Neural cell (in vitro differentiated cells): ENCODE measurements at regions not wholly inside any gene's neighbourhood (a gene's known extent, or its start where the extent isn't known, plus 50 kb on each side); places are given as distances from the start of the nearest gene placed in this dataset.

ENCODE experiments used
- H2AFZ ChIP-seq: fragments of 200-600, 300-800 bp; sonication (generic), shearing (Covaris generic); 2 replicates; pipeline ENCODE4 v1.6.0; 2014; ENCODE audit warnings: low read depth, mild to moderate bottlenecking, antibody characterized with exemption, low read length, moderate library complexity
- H3F3A ChIP-seq: fragments of 200-600 bp; shearing (Covaris generic); 2 replicates; pipeline ENCODE4 v1.6.1; 2016; ENCODE audit warnings: mild to moderate bottlenecking, moderate library complexity, mixed read lengths, antibody characterized with exemption, low read length; ENCODE audit not compliant: insufficient read depth, poor library complexity, severe bottlenecking
- H3K27ac ChIP-seq: fragments of 200-600, 300-800 bp; sonication (generic), shearing (Covaris generic); 2 replicates; pipeline ENCODE4 v1.5.1; 2014; ENCODE audit warnings: mild to moderate bottlenecking, low read length, moderate library complexity
- H3K27me3 ChIP-seq: fragments of 300-800, 200-600 bp; sonication (generic), shearing (Covaris generic); 2 replicates; pipeline ENCODE4 v1.6.0; 2014; ENCODE audit warnings: mild to moderate bottlenecking, low read depth, low read length, moderate library complexity; ENCODE audit not compliant: insufficient read depth
- H3K36me3 ChIP-seq: fragments of 300-800, 200-600 bp; sonication (generic), shearing (Covaris generic); 2 replicates; pipeline ENCODE4 v1.5.1; 2014; ENCODE audit warnings: mild to moderate bottlenecking, antibody characterized with exemption, low read length, moderate library complexity; ENCODE audit not compliant: insufficient read depth
- H3K4me2 ChIP-seq: fragments of 300-800, 200-600 bp; sonication (generic), shearing (Covaris generic); 2 replicates; pipeline ENCODE4 v1.6.0; 2014; ENCODE audit warnings: mild to moderate bottlenecking, low read length
- H3K4me3 ChIP-seq: fragments of 300-800, 200-600 bp; sonication (generic), shearing (Covaris generic); 2 replicates; pipeline ENCODE4 v1.5.1; 2014; ENCODE audit warnings: mild to moderate bottlenecking, low read length, moderate library complexity
- H3K79me2 ChIP-seq: fragments of 200-600 bp; shearing (Covaris generic); replicated peaks from 2 replicates; pipeline ENCODE4 v1.6.0; 2014; ENCODE audit warnings: mild to moderate bottlenecking, low read length, moderate library complexity; ENCODE audit not compliant: insufficient read depth
- H3K9ac ChIP-seq: fragments of 300-800, 200-600 bp; sonication (generic), shearing (Covaris generic); 2 replicates; pipeline ENCODE4 v1.6.1; 2016; ENCODE audit warnings: mild to moderate bottlenecking, low read length, mixed read lengths
- H3K9me2 ChIP-seq: fragments of 200-600 bp; shearing (Covaris generic); 2 replicates; pipeline ENCODE4 v1.6.1; 2016; ENCODE audit warnings: mild to moderate bottlenecking, low read length, mixed read lengths; ENCODE audit not compliant: insufficient read depth
- H3K9me3 ChIP-seq: fragments of 200-600, 300-800 bp; sonication (generic), shearing (Covaris generic); 2 replicates; pipeline ENCODE4 v1.6.1; 2016; ENCODE audit warnings: mild to moderate bottlenecking, mixed run types, low read length, moderate library complexity, mixed read lengths
- H4K20me1 ChIP-seq: fragments of 200-600 bp; shearing (Covaris generic); 2 replicates; pipeline ENCODE4 v1.6.1; 2016; ENCODE audit warnings: mild to moderate bottlenecking, mixed run types; ENCODE audit not compliant: insufficient read depth
- EP300 ChIP-seq: fragments of 450-650 bp; conservative IDR thresholded peaks from 2 replicates; pipeline ENCODE4 v1.6.1; 2014; ENCODE audit warnings: antibody characterized with exemption, mild to moderate bottlenecking, moderate library complexity; ENCODE audit not compliant: poor library complexity, severe bottlenecking
- EZH2 ChIP-seq: fragments of 200-600, 300-800 bp; shearing (Covaris generic), sonication (generic); IDR thresholded peaks from 2 replicates; pipeline ENCODE4 v1.6.1; 2014; ENCODE audit warnings: antibody characterized with exemption, low read length, borderline replicate concordance, mild to moderate bottlenecking; ENCODE audit not compliant: insufficient read depth, poor library complexity, severe bottlenecking
- MXI1 ChIP-seq: fragments of 450-650 bp; conservative IDR thresholded peaks from 2 replicates; pipeline ENCODE4 v1.6.1; 2014; ENCODE audit warnings: antibody characterized with exemption, mild to moderate bottlenecking; ENCODE audit not compliant: poor library complexity, severe bottlenecking
- POLR2AphosphoS5 ChIP-seq: IDR thresholded peaks from 2 replicates; pipeline ENCODE4 v1.6.1; 2012
- RAD21 ChIP-seq: fragments of 450-650 bp; conservative IDR thresholded peaks from 2 replicates; pipeline ENCODE4 v1.6.1; 2014; ENCODE audit warnings: antibody characterized with exemption, mild to moderate bottlenecking, moderate library complexity
- SMC3 ChIP-seq: fragments of 450-650 bp; conservative IDR thresholded peaks from 2 replicates; pipeline ENCODE4 v1.6.1; 2014; ENCODE audit warnings: antibody characterized with exemption, mild to moderate bottlenecking, moderate library complexity; ENCODE audit not compliant: poor library complexity
- TAF1 ChIP-seq: IDR thresholded peaks from 2 replicates; pipeline ENCODE4 v1.6.1; 2012; ENCODE audit warnings: low read depth
- TF ChIP-seq, protein P1 (sequence below): IDR thresholded peaks from 2 replicates; pipeline ENCODE4 v1.6.1; 2012; ENCODE audit warnings: borderline replicate concordance
- TF ChIP-seq, protein P2 (sequence below): fragments of 450-650 bp; IDR thresholded peaks from 2 replicates; pipeline ENCODE4 v1.5.1; 2014; ENCODE audit warnings: antibody characterized with exemption, mild to moderate bottlenecking, moderate library complexity; ENCODE audit not compliant: poor library complexity, severe bottlenecking

DNA sequence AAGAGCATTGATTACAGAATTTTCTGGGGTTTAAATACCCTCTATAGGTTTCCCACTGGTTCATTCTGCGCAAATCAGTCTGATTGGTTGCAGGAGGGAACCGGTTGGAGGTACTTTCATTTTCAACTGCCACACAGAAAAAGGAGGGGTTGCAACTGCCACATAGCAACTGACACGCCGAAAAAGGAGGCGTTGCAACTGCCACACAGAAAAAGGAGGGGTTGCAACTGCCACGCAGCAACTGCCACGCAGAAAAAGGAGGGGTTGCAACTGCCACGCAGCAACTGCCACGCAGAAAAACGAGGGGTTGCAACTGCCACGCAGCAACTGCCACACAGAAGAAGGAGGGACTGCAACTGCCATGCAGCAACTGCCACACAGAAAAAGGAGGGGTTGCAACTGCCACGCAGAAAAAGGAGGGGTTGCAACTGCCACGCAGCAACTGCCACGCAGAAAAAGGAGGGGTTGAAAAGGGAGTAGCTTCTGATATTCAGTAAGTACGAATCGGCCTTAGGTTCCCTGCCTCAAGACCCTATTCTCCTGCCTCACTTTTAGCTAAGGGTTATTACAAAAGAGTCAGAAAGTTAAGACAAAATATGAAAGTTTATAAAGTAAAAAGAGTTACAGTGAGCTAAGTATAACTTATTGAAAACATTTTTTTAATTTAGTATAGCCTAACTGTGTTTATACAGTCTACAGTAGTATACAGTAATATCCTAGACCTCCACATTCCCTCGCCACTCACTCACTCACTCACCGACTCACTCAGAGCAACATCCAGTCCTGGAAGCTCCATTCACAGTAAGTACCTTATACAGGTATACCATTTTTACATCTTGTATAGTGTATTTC, 431.8 kb downstream of the KCTD8 start:
- Histone ChIP-seq H3K4me2 (no peak overlapping the region), H3K9me3 (no peaks in the 10 kb centered on the region), H3K9ac (no peak overlapping the region), H3K27ac (no peak overlapping the region), H3K27me3 (no peaks in the 10 kb centered on the region), H3K36me3 (no peaks in the 10 kb centered on the region), H4K20me1 (no peaks in the 10 kb centered on the region), H3F3A (no peaks in the 10 kb centered on the region), H2AFZ (no peak overlapping the region), H3K4me3 (no peak overlapping the region), H3K9me2 (no peaks in the 10 kb centered on the region), H3K79me2 (no peaks in the 10 kb centered on the region)
- TF ChIP-seq POLR2AphosphoS5 (no peak), EZH2 (no peak), RAD21 (no peak), EP300 (no peak), SMC3 (no peak), MXI1 (no peak), TAF1 (no peak)
- TF ChIP-seq, protein P1, sequence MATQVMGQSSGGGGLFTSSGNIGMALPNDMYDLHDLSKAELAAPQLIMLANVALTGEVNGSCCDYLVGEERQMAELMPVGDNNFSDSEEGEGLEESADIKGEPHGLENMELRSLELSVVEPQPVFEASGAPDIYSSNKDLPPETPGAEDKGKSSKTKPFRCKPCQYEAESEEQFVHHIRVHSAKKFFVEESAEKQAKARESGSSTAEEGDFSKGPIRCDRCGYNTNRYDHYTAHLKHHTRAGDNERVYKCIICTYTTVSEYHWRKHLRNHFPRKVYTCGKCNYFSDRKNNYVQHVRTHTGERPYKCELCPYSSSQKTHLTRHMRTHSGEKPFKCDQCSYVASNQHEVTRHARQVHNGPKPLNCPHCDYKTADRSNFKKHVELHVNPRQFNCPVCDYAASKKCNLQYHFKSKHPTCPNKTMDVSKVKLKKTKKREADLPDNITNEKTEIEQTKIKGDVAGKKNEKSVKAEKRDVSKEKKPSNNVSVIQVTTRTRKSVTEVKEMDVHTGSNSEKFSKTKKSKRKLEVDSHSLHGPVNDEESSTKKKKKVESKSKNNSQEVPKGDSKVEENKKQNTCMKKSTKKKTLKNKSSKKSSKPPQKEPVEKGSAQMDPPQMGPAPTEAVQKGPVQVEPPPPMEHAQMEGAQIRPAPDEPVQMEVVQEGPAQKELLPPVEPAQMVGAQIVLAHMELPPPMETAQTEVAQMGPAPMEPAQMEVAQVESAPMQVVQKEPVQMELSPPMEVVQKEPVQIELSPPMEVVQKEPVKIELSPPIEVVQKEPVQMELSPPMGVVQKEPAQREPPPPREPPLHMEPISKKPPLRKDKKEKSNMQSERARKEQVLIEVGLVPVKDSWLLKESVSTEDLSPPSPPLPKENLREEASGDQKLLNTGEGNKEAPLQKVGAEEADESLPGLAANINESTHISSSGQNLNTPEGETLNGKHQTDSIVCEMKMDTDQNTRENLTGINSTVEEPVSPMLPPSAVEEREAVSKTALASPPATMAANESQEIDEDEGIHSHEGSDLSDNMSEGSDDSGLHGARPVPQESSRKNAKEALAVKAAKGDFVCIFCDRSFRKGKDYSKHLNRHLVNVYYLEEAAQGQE = no peak
- TF ChIP-seq, protein P2, sequence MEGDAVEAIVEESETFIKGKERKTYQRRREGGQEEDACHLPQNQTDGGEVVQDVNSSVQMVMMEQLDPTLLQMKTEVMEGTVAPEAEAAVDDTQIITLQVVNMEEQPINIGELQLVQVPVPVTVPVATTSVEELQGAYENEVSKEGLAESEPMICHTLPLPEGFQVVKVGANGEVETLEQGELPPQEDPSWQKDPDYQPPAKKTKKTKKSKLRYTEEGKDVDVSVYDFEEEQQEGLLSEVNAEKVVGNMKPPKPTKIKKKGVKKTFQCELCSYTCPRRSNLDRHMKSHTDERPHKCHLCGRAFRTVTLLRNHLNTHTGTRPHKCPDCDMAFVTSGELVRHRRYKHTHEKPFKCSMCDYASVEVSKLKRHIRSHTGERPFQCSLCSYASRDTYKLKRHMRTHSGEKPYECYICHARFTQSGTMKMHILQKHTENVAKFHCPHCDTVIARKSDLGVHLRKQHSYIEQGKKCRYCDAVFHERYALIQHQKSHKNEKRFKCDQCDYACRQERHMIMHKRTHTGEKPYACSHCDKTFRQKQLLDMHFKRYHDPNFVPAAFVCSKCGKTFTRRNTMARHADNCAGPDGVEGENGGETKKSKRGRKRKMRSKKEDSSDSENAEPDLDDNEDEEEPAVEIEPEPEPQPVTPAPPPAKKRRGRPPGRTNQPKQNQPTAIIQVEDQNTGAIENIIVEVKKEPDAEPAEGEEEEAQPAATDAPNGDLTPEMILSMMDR = no peak

DNA sequence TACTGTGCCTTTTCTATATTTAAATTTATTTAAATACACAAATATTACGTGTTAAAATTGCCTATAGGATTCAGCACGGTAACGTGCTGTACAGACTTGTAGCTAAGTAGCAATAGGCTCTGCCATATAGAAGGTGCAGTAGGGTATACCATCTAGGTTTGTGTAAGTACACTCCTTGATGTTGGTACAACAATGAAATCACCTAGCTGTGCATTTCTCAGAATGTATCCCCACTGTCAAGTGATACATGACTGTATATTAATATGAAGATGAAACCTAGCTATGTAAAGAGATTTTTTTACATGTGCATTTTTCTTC, 431.2 kb downstream of the KCTD8 start:
- Histone ChIP-seq H3K27me3 (no peaks in the 10 kb centered on the region), H3K4me3 (no peak overlapping the region), H2AFZ (no peak overlapping the region), H3K4me2 (no peak overlapping the region), H3K9me2 (no peaks in the 10 kb centered on the region), H4K20me1 (no peaks in the 10 kb centered on the region), H3K79me2 (no peaks in the 10 kb centered on the region), H3F3A (no peaks in the 10 kb centered on the region), H3K9me3 (no peaks in the 10 kb centered on the region), H3K9ac (no peak overlapping the region), H3K27ac (no peak overlapping the region), H3K36me3 (no peaks in the 10 kb centered on the region)
- TF ChIP-seq POLR2AphosphoS5 (no peak), SMC3 (no peak), EP300 (no peak), MXI1 (no peak), EZH2 (no peak), RAD21 (no peak), TAF1 (no peak)
- TF ChIP-seq, protein P2 = no peak
- TF ChIP-seq, protein P1 = no peak
